ENCODE measurements at regions not wholly inside any gene's neighbourhood (a gene's known extent, or its start where the extent isn't known, plus 50 kb on each side); places are given as distances from the start of the nearest gene placed in this dataset.

- Histone ChIP-seq H3K4me1 (ENCODE audit: insufficient read depth, low read length) (peaks cover 3% of the 10 kb centered on the region), H3K27me3 (ENCODE audit: insufficient read depth, low read length) (no peaks in the 10 kb centered on the region), H3K4me3 (ENCODE audit: low read length) (no peak overlapping the region), H3K9me3 (ENCODE audit: low read depth, low read length) (no peaks in the 10 kb centered on the region)
These were observed 242.6 kb upstream of the USP25 start for GRCh38 chr21:15487196-15487550.

GRCh38 chr21:15491100-15491499 lies 238.7 kb upstream of the USP25 start:
- H3K4me1 ChIP-seq (ENCODE audit: insufficient read depth, low read length) = peaks cover under 1% of the 10 kb centered on the region
- no peaks in the 10 kb centered on the region for H3K27me3 ChIP-seq (ENCODE audit: insufficient read depth, low read length)
- no peaks in the 10 kb centered on the region for H3K9me3 ChIP-seq (ENCODE audit: low read depth, low read length)
- no peak overlapping the region for H3K4me3 ChIP-seq (ENCODE audit: low read length)

GRCh38 chr21:15493646-15494045 lies 236.1 kb upstream of the USP25 start:
- Histone ChIP-seq H3K4me3 (ENCODE audit: low read length) (no peak overlapping the region), H3K9me3 (ENCODE audit: low read depth, low read length) (no peaks in the 10 kb centered on the region), H3K27me3 (ENCODE audit: insufficient read depth, low read length) (no peaks in the 10 kb centered on the region), H3K4me1 (ENCODE audit: insufficient read depth, low read length) (peaks cover 10% of the 10 kb centered on the region)

GRCh38 chr21:15494481-15494880 lies 235.3 kb upstream of the USP25 start:
- no peaks in the 10 kb centered on the region for H3K9me3 ChIP-seq (ENCODE audit: low read depth, low read length)
- H3K4me3 ChIP-seq (ENCODE audit: low read length) = no peak overlapping the region
- H3K4me1 ChIP-seq (ENCODE audit: insufficient read depth, low read length) = peaks cover 10% of the 10 kb centered on the region
- no peaks in the 10 kb centered on the region for H3K27me3 ChIP-seq (ENCODE audit: insufficient read depth, low read length)

- Histone ChIP-seq H3K27me3 (ENCODE audit: insufficient read depth, low read length) (no peaks in the 10 kb centered on the region), H3K9me3 (ENCODE audit: low read depth, low read length) (no peaks in the 10 kb centered on the region), H3K4me3 (ENCODE audit: low read length) (no peak overlapping the region), H3K4me1 (ENCODE audit: insufficient read depth, low read length) (peaks cover 10% of the 10 kb centered on the region)
These were observed 233.8 kb upstream of the USP25 start for GRCh38 chr21:15495965-15496364.

GRCh38 chr21:15496911-15497310 lies 232.9 kb upstream of the USP25 start:
- H3K4me1 ChIP-seq (ENCODE audit: insufficient read depth, low read length) = peaks cover 10% of the 10 kb centered on the region
- no peak overlapping the region for H3K4me3 ChIP-seq (ENCODE audit: low read length)
- no peaks in the 10 kb centered on the region for H3K27me3 ChIP-seq (ENCODE audit: insufficient read depth, low read length)
- H3K9me3 ChIP-seq (ENCODE audit: low read depth, low read length) = no peaks in the 10 kb centered on the region

- Histone ChIP-seq H3K4me3 (ENCODE audit: low read length) (no peak overlapping the region), H3K9me3 (ENCODE audit: low read depth, low read length) (no peaks in the 10 kb centered on the region), H3K4me1 (ENCODE audit: insufficient read depth, low read length) (peaks cover 10% of the 10 kb centered on the region), H3K27me3 (ENCODE audit: insufficient read depth, low read length) (no peaks in the 10 kb centered on the region)
These were observed 231.3 kb upstream of the USP25 start for GRCh38 chr21:15498455-15498854.

- H3K4me3 ChIP-seq (ENCODE audit: low read length) = no peak overlapping the region
- H3K27me3 ChIP-seq (ENCODE audit: insufficient read depth, low read length) = no peaks in the 10 kb centered on the region
- H3K4me1 ChIP-seq (ENCODE audit: insufficient read depth, low read length) = no peaks in the 10 kb centered on the region
- no peaks in the 10 kb centered on the region for H3K9me3 ChIP-seq (ENCODE audit: low read depth, low read length)
These were observed 223.7 kb upstream of the USP25 start for GRCh38 chr21:15506086-15506485.

- peaks cover under 1% of the 10 kb centered on the region for H3K4me1 ChIP-seq (ENCODE audit: insufficient read depth, low read length)
- H3K27me3 ChIP-seq (ENCODE audit: insufficient read depth, low read length) = no peaks in the 10 kb centered on the region
- H3K4me3 ChIP-seq (ENCODE audit: low read length) = no peak overlapping the region
- H3K9me3 ChIP-seq (ENCODE audit: low read depth, low read length) = no peaks in the 10 kb centered on the region
These were observed 221.2 kb upstream of the USP25 start for GRCh38 chr21:15508554-15508953.

GRCh38 chr21:15514073-15514946 lies 215.5 kb upstream of the USP25 start:
- Histone ChIP-seq H3K27me3 (ENCODE audit: insufficient read depth, low read length) (no peaks in the 10 kb centered on the region), H3K4me3 (ENCODE audit: low read length) (no peak overlapping the region), H3K4me1 (ENCODE audit: insufficient read depth, low read length) (peaks cover 13% of the 10 kb centered on the region), H3K9me3 (ENCODE audit: low read depth, low read length) (no peaks in the 10 kb centered on the region)

GRCh38 chr21:15515908-15516307 lies 213.9 kb upstream of the USP25 start:
- H3K4me3 ChIP-seq (ENCODE audit: low read length) = no peak overlapping the region
- H3K27me3 ChIP-seq (ENCODE audit: insufficient read depth, low read length) = no peaks in the 10 kb centered on the region
- H3K4me1 ChIP-seq (ENCODE audit: insufficient read depth, low read length) = peaks cover 16% of the 10 kb centered on the region
- no peaks in the 10 kb centered on the region for H3K9me3 ChIP-seq (ENCODE audit: low read depth, low read length)

- H3K27me3 ChIP-seq (ENCODE audit: insufficient read depth, low read length) = no peaks in the 10 kb centered on the region
- no peak overlapping the region for H3K4me3 ChIP-seq (ENCODE audit: low read length)
- H3K4me1 ChIP-seq (ENCODE audit: insufficient read depth, low read length) = peaks cover 20% of the 10 kb centered on the region
- no peaks in the 10 kb centered on the region for H3K9me3 ChIP-seq (ENCODE audit: low read depth, low read length)
These were observed 212.4 kb upstream of the USP25 start for GRCh38 chr21:15517394-15517793.

GRCh38 chr21:15520811-15521643 lies 208.8 kb upstream of the USP25 start:
- peaks cover 7% of the 10 kb centered on the region for H3K4me1 ChIP-seq (ENCODE audit: insufficient read depth, low read length)
- H3K27me3 ChIP-seq (ENCODE audit: insufficient read depth, low read length) = no peaks in the 10 kb centered on the region
- no peak overlapping the region for H3K4me3 ChIP-seq (ENCODE audit: low read length)
- H3K9me3 ChIP-seq (ENCODE audit: low read depth, low read length) = no peaks in the 10 kb centered on the region

GRCh38 chr21:15521644-15522001 lies 208.2 kb upstream of the USP25 start:
- Histone ChIP-seq H3K9me3 (ENCODE audit: low read depth, low read length) (no peaks in the 10 kb centered on the region), H3K4me3 (ENCODE audit: low read length) (no peak overlapping the region), H3K4me1 (ENCODE audit: insufficient read depth, low read length) (peaks cover 7% of the 10 kb centered on the region), H3K27me3 (ENCODE audit: insufficient read depth, low read length) (no peaks in the 10 kb centered on the region)

- H3K4me1 ChIP-seq (ENCODE audit: insufficient read depth, low read length) = peaks cover 7% of the 10 kb centered on the region
- H3K27me3 ChIP-seq (ENCODE audit: insufficient read depth, low read length) = no peaks in the 10 kb centered on the region
- H3K4me3 ChIP-seq (ENCODE audit: low read length) = no peak overlapping the region
- H3K9me3 ChIP-seq (ENCODE audit: low read depth, low read length) = no peaks in the 10 kb centered on the region
These were observed 207.6 kb upstream of the USP25 start for GRCh38 chr21:15522148-15522547.
